ENCODE measurements at regions not wholly inside any gene's neighbourhood (a gene's known extent, or its start where the extent isn't known, plus 50 kb on each side); places are given as distances from the start of the nearest gene placed in this dataset.

DNA sequence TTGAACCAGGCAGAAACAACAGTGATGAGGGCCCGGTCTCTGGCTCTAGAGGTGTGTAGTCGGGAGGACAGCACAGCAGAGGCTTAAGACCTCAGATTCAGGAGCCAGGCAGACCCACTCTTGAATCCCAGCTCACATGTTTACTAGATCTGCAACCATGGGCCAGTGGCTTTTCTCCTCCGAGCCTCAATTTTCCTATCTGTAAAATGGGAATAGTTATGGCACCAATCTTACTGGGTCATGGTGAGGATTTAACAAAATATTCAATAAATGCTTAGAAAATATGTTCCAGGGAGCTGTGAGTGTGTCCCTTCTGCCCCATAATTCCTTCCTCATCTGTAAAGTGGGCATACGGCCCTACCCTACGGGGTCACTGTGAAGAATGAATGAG lies 506.9 kb downstream of the SHQ1 start:
- TF ChIP-seq, protein P1, sequence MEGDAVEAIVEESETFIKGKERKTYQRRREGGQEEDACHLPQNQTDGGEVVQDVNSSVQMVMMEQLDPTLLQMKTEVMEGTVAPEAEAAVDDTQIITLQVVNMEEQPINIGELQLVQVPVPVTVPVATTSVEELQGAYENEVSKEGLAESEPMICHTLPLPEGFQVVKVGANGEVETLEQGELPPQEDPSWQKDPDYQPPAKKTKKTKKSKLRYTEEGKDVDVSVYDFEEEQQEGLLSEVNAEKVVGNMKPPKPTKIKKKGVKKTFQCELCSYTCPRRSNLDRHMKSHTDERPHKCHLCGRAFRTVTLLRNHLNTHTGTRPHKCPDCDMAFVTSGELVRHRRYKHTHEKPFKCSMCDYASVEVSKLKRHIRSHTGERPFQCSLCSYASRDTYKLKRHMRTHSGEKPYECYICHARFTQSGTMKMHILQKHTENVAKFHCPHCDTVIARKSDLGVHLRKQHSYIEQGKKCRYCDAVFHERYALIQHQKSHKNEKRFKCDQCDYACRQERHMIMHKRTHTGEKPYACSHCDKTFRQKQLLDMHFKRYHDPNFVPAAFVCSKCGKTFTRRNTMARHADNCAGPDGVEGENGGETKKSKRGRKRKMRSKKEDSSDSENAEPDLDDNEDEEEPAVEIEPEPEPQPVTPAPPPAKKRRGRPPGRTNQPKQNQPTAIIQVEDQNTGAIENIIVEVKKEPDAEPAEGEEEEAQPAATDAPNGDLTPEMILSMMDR (IDR thresholded peaks at IDR 0.05; ENCODE audit: control extremely low read depth in 1 of 3, insufficient read depth in 1 of 3, low read depth in 1 of 3, low read length in 3 of 3) = no peak
- TF ChIP-seq EZH2 (IDR thresholded peaks at IDR 0.05; ENCODE audit: low read depth, low read length, severe bottlenecking) (no peak), RAD21 (IDR thresholded peaks at IDR 0.05 in 1 of 2, conservative IDR thresholded peaks at IDR 0.05 in 1 of 2; ENCODE audit: low read depth in 2 of 2, low read length in 2 of 2) (no peak), NRF1 (IDR thresholded peaks at IDR 0.05; ENCODE audit: low read depth, low read length) (no peak)
- TF ChIP-seq, protein P2, sequence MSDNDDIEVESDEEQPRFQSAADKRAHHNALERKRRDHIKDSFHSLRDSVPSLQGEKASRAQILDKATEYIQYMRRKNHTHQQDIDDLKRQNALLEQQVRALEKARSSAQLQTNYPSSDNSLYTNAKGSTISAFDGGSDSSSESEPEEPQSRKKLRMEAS (IDR thresholded peaks at IDR 0.05) = no peak

Measured in H1 (cell line).